HCT116 (cell line): ENCODE measurements at regions not wholly inside any gene's neighbourhood (a gene's known extent, or its start where the extent isn't known, plus 50 kb on each side); places are given as distances from the start of the nearest gene placed in this dataset.

Experiments
- ELF1 ChIP-seq: IDR thresholded peaks from 2 replicates; pipeline ENCODE4 v1.6.1; 2012; ENCODE audit warnings: low read depth, borderline replicate concordance
- TF ChIP-seq, protein P1 (sequence below), 3 experiments: fragments of 200-600 bp in 1 of 3; sonication (generic) in 1 of 3; IDR thresholded peaks in 2 of 3; conservative IDR thresholded peaks in 1 of 3; 2 replicates each; pipeline ENCODE4 v1.5.1; 2012 to 2017; ENCODE audit warnings: low read depth in 2 of 3, low read length in 2 of 3, antibody characterized with exemption in 1 of 3, borderline replicate concordance in 1 of 3, control low read depth in 1 of 3, mild to moderate bottlenecking in 1 of 3, mixed read lengths in 1 of 3, mixed run types in 1 of 3, moderate library complexity in 1 of 3; ENCODE audit not compliant: insufficient read depth in 1 of 3

DNA sequence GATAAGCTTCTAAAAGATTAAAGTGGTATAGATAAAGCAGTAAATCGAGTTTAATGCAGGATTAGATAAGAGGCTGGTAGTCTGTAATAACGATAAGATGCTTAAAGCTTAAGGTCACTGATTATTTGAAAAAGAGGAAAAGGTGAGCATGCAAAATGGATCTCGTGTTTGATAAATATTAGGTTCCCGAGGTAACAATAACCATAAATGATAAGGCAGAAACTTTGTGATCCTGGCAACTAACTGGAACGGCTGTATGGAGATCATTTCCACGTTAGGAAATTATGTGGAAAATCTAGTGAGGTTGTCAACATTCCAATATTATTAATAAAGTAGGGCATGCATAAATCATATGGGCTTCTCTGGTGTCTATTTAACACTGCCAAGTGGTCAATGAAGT, 255.5 kb downstream of the EFCAB11 start:
- no peak for TF ChIP-seq ELF1
- TF ChIP-seq, protein P1, sequence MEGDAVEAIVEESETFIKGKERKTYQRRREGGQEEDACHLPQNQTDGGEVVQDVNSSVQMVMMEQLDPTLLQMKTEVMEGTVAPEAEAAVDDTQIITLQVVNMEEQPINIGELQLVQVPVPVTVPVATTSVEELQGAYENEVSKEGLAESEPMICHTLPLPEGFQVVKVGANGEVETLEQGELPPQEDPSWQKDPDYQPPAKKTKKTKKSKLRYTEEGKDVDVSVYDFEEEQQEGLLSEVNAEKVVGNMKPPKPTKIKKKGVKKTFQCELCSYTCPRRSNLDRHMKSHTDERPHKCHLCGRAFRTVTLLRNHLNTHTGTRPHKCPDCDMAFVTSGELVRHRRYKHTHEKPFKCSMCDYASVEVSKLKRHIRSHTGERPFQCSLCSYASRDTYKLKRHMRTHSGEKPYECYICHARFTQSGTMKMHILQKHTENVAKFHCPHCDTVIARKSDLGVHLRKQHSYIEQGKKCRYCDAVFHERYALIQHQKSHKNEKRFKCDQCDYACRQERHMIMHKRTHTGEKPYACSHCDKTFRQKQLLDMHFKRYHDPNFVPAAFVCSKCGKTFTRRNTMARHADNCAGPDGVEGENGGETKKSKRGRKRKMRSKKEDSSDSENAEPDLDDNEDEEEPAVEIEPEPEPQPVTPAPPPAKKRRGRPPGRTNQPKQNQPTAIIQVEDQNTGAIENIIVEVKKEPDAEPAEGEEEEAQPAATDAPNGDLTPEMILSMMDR (IDR thresholded peaks at IDR 0.05 in 2 of 3, conservative IDR thresholded peaks at IDR 0.05 in 1 of 3; ENCODE audit: borderline replicate concordance in 1 of 3, insufficient read depth in 1 of 3, low read depth in 2 of 3, low read length in 2 of 3): no peak
